GM21717 (cell line): ENCODE measurements at regions not wholly inside any gene's neighbourhood (a gene's known extent, or its start where the extent isn't known, plus 50 kb on each side); places are given as distances from the start of the nearest gene placed in this dataset.
"Not testable (repeated sequence)": the region's sequence is repeated elsewhere in the genome, so short reads cannot be mapped to it uniquely, and the experiment has no call there.

Experiments
- ATAC-seq: cut with Tn5 transposase; IDR thresholded peaks from one replicate; pipeline ENCODE4 v1.9.1; 2021; ENCODE audit warnings: mild to moderate bottlenecking, moderate library complexity; ENCODE audit not compliant: unreplicated experiment

- ATAC-seq: no peak
These were observed 140.9 kb downstream of the SHOX start for GRCh38 chrX:771536-771935.

- no peak for ATAC-seq
These were observed 139.2 kb downstream of the SHOX start for GRCh38 chrX:769796-770195.

GRCh38 chrX:768596-768995 is 138.0 kb downstream of the SHOX start:
- ATAC-seq: no peak

GRCh38 chrX:758917-759316 is 128.3 kb downstream of the SHOX start:
- no peak for ATAC-seq

GRCh38 chrX:750812-751211 is 120.2 kb downstream of the SHOX start:
- ATAC-seq: no peak

GRCh38 chrX:750263-750662 is 119.7 kb downstream of the SHOX start:
- no peak for ATAC-seq

- no peak for ATAC-seq
These were observed 116.6 kb downstream of the SHOX start for GRCh38 chrX:747176-747575.

GRCh38 chrX:739611-740010 is 109.0 kb downstream of the SHOX start:
- ATAC-seq: no peak

- ATAC-seq: not testable (repeated sequence)
These were observed 106.4 kb downstream of the SHOX start for GRCh38 chrX:737021-737420.

GRCh38 chrX:734362-734761 is 103.8 kb downstream of the SHOX start:
- no peak for ATAC-seq

- no peak for ATAC-seq
These were observed 103.4 kb downstream of the SHOX start for GRCh38 chrX:733961-734360.

- ATAC-seq: no peak
These were observed 99.2 kb downstream of the SHOX start for GRCh38 chrX:729583-730409.

GRCh38 chrX:729101-729500 is 98.5 kb downstream of the SHOX start:
- ATAC-seq: not testable (repeated sequence)

- ATAC-seq: not testable (repeated sequence)
These were observed 98.0 kb downstream of the SHOX start for GRCh38 chrX:728639-729038.

GRCh38 chrX:727738-728621 is 97.4 kb downstream of the SHOX start:
- no peak for ATAC-seq

GRCh38 chrX:725971-726370 is 95.4 kb downstream of the SHOX start:
- no peak for ATAC-seq

- no peak for ATAC-seq
These were observed 93.7 kb downstream of the SHOX start for GRCh38 chrX:724256-724655.

GRCh38 chrX:723781-724180 is 93.2 kb downstream of the SHOX start:
- no peak for ATAC-seq

GRCh38 chrX:721354-721753 is 90.8 kb downstream of the SHOX start:
- ATAC-seq: no peak

GRCh38 chrX:720825-721224 is 90.2 kb downstream of the SHOX start:
- no peak for ATAC-seq

GRCh38 chrX:720250-720649 is 89.7 kb downstream of the SHOX start:
- ATAC-seq: no peak

- ATAC-seq: no peak
These were observed 85.5 kb downstream of the SHOX start for GRCh38 chrX:716136-716535.
